GM21390 (cell line): ENCODE measurements at regions not wholly inside any gene's neighbourhood (a gene's known extent, or its start where the extent isn't known, plus 50 kb on each side); places are given as distances from the start of the nearest gene placed in this dataset.

ENCODE experiments used
- ATAC-seq: cut with Tn5 transposase; IDR thresholded peaks from one replicate; pipeline ENCODE4 v1.9.1; 2021; ENCODE audit not compliant: unreplicated experiment

GRCh38 chr12:24759155-24759554, 189.7 kb downstream of the BCAT1 start:
- ATAC-seq = no peak

DNA sequence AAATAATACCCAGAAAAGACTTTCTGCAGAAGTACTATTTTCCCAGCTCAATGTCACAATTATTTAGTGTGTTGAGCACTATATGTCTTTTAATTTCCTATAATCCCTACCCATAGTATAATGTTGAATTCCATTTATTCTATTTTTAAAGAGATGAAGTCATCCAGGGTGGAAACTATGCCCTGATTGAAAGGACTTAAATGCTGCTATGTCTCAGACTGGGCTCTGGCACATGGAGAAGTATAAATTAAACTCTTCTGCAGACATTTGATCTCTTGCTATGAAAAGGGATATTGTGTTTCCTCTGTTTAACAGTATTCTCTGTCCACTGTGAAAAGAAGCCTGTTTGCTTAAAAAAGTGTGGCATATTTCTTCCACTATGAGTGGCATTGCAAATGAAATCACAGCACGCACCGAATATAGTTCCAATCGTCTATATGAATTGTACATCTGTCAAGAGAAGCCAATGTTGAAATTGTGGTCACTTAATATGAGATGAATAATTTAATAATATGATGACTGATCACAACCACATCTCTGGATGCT, 192.3 kb downstream of the BCAT1 start:
- ATAC-seq = no peak

DNA sequence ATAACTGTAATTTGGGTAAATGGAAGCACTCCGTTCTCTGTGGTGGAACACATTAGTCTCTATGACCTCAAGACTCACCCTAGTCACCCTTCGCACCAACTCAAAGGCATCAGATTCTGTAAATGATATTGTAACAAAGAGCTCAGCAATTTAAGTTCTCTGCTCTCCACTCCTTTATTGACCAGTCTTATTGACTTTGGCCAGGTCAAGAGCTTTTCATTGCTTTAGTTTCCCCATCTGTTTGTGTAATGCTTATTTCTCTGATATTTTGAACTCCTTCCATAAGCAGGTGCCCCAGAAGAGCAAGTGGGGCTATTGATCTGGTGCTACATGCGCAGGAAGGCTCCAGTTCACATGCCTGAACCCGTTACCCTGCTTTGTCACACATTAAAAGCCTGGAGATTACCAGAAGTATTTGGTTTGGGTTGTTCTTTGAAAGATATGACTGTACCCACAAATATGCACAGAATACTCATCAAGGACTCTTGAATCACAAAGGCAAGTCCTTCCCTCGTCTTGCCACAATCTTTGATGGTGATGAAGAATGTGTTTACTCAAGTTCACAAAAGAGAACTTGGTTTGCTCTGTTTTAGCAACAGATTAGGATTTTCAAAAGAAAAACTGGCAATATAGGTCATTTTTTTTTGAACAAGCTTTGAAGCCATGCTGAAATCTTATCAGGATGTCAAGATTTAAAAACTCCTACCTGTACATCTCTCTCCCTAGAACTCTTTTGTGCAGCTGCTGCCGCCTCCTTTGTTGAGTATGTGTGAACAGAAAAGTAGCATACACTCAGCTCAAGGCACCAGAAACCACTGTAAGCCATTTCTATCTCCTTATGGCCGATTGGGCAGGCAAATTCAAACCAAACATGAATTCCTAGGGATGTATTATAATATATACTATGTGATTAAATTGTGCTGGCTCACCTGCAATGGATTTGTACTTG, 193.9 kb downstream of the BCAT1 start:
- ATAC-seq = no peak

- no peak for ATAC-seq
Measured at GRCh38 chr12:24752763-24753462, 196.0 kb downstream of the BCAT1 start.

DNA sequence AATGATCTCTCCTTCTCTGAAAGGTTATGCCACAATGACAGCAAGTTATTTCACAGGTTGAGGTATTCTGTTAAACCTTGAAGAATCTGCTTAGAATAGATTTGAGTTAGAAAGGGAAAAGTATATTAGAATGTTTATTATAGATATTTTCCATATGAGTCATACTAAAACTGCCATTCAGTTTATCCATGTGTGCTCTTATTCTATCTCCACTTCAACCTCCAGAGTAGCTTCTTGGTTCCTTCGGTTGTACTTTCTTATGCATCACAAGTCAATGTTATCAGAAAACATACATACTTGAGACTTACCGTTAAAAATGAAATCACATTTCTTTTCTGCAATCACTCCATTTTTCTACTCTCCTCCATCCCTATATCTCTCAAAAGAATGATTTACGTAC, 197.7 kb downstream of the BCAT1 start:
- ATAC-seq = no peak

DNA sequence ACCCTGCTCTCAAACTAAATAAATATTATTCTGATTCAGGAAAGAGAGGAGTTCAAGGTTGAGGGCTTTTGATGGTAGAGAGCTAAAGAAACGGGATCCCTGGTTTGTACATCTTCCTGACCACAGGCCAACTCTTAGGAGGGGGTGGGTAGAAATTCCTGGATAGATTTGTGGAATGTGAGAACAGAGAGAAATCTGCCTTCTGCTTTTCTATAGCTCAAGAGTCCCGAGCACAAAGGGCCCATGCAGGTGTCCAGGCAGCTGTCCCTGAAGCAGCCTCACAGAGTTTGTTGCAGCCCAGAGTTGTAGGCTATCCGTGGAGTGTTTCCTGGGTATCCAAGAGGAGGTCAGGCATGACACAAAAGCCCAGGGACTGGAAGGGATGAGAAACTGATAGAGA, 198.6 kb downstream of the BCAT1 start:
- ATAC-seq = no peak

GRCh38 chr12:24749171-24749570, 199.7 kb downstream of the BCAT1 start:
- ATAC-seq = no peak

DNA sequence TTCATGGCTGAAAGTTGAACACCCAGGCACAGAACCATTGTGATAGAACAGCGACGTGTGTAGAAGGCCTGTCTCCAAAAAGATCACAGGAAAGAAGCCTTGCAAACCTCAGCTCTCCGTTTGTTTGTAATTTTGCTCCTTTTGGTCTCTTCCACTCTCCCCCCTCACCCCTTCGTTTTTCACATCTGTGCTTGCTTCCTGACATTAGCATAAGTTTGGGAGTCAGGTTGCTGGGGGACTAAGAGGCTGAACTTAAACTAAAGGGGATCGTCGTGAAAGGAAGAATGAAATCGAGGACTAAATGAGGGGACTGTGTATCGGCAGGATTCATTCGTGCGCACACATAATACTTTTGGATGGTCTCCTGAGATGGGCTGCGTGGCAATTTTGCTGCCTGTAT, 200.6 kb downstream of the BCAT1 start:
- no peak for ATAC-seq

DNA sequence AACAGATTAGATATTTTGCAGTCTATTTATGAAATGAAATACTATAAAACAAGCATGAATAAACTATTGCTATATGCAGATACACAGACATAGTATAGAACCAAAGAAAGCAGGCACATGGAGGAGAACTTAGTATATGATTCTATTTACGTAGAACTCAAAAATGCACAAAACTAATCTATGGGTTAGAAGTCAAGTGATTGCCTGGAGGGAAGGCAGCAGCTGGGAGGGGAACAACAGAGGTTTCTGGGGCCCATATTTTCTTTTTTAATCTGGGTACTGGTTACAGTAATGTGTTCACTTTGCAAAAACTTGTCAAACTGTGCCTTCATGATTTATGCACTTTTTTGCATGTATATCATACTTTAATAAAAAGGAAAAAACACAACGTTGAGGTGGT, 202.0 kb downstream of the BCAT1 start:
- ATAC-seq = no peak

GRCh38 chr12:24746006-24746671, 202.8 kb downstream of the BCAT1 start:
- ATAC-seq = no peak

- no peak for ATAC-seq
Measured at GRCh38 chr12:24743941-24744793, 204.7 kb downstream of the BCAT1 start.

DNA sequence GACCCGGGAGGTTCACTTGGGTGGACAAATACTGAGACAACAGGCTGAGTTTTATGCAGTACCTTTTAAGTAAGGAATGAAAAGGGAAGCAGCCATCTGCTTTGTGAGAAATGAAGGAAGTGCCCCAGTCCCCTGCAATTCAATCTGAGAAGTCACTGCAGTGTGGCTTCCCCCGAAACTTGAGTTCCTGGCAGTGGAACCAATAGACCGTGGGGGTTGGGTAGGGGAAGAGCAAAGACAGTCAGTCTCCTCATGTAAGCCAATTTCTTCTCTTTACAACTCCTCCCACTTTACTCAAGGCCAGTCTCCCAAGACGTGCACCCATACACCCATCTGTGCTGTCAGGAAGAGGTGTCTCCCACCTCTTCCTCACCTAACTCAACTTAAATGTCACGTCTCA, 206.5 kb downstream of the BCAT1 start:
- peak; percentile 88 for ATAC-seq

DNA sequence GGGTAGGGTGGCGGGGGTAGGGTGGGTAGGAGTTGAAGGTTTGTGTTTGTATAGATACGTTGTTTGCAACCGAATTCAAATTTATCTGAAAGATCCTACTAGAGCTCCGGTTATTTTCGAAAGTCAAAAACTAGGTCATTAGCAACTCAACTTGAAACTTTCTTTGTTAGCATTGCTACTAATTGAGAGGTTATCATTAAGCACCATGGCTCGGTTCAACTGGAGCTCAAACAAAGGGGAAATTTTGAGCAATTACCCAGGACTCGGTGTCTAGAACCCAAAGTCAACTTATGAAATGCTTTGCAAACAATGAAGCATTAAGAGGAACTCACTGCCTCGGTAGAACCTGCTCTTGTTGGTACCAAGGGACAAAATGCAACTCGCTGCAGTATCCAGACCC, 207.7 kb downstream of the BCAT1 start:
- peak; percentile 51 for ATAC-seq

- ATAC-seq = no peak
Measured at GRCh38 chr12:24739106-24739779, 209.7 kb downstream of the BCAT1 start.

- no peak for ATAC-seq
Measured at GRCh38 chr12:24738441-24738840, 210.5 kb downstream of the BCAT1 start.

- ATAC-seq = no peak
Measured at GRCh38 chr12:24731596-24731995, 217.3 kb downstream of the BCAT1 start.

- ATAC-seq = peak; percentile 49
Measured at GRCh38 chr12:24730489-24730896, 218.4 kb downstream of the BCAT1 start.

DNA sequence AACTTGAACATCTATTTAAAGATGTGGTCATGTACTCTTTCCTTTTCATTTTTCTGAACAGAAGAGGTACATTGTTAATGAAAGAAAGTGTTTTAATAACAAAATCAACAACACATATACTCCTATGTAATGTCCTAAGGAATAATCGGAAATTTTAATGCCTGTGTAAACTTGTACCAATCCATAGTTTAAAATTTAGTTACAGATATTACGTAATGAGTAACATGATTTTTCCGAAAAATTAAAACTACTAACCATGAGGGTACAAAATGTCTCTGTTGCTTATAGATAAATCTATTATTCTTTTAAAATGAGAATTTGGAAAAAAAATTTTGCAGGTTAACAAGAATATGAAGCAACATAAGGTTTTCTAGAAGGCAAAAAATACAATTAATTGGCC, 220.1 kb downstream of the BCAT1 start:
- ATAC-seq = no peak

- ATAC-seq = peak; percentile 56
Measured at GRCh38 chr12:24728366-24728765, 220.5 kb downstream of the BCAT1 start.

- no peak for ATAC-seq
Measured at GRCh38 chr12:24725616-24726015, 223.3 kb downstream of the BCAT1 start.
